K562 (cell line): ENCODE measurements at regions not wholly inside any gene's neighbourhood (a gene's known extent, or its start where the extent isn't known, plus 50 kb on each side); places are given as distances from the start of the nearest gene placed in this dataset.

Experiments
- ATAC-seq: fragments of 200-7000 bp; cut with Tn5 transposase; 3 replicates; pipeline ENCODE4 v1.9.1; 2020; ENCODE audit warnings: moderate library complexity
- BruUV-seq: library from RNA; stranded (reverse); fragments of 400-500 nt; replicated peaks from 2 replicates; lab custom pipeline; 2021; lab: Mats Ljungman, UMichigan
- CTCF ChIA-PET: fragments of 300-600 bp; formaldehyde crosslinking; extraction: SDS; loops from one replicate; lab custom pipeline; 2021; ENCODE audit warnings: low intra/inter-chr PET ratio; lab: Yijun Ruan, JAX
- POLR2A ChIA-PET: fragments of 300-600, 350-650 bp; sonication (Branson Sonifier 250); formaldehyde crosslinking; extraction: SDS; loops from one replicate; lab custom pipeline; 2021; ENCODE audit warnings: antibody characterized with exemption, inconsistent platforms; lab: Yijun Ruan, JAX
- DNase-seq, 4 experiments: peaks; one replicate each; pipeline versions ENCODE4 v3.0.0 to v3.0.0-alpha.2; 2011 to 2018; ENCODE audit warnings: low spot score in 3 of 4, mixed read lengths in 3 of 4; ENCODE audit errors: extremely low read depth in 1 of 4
- FAIRE-seq: peaks from 2 replicates; lab custom pipeline; 2011; peaks lifted over from hg19 to GRCh38; lab: Jason Lieb, UNC
- H2AFZ ChIP-seq: 2 replicates; pipeline ENCODE4 v1.6.0; 2011; ENCODE audit warnings: low read depth, low read length, control low read depth, inconsistent platforms
- H3K27ac ChIP-seq: fragments of 200-600 bp; 3 replicates; pipeline ENCODE4 v1.8.0; 2011; ENCODE audit warnings: low read depth, mild to moderate bottlenecking, control low read depth, inconsistent platforms, low read length, moderate library complexity, mixed read lengths; ENCODE audit errors: extremely low read depth
- H3K27me3 ChIP-seq, 2 experiments: fragments of 300-600 bp in 1 of 2; 2 replicates in 1 of 2; 3 replicates in 1 of 2; pipeline versions ENCODE4 v1.6.0 to v1.8.0; 2011; ENCODE audit warnings: inconsistent platforms in 2 of 2, low read length in 2 of 2, mild to moderate bottlenecking in 1 of 2, mixed read lengths in 1 of 2, moderate library complexity in 1 of 2; ENCODE audit not compliant: control insufficient read depth in 2 of 2, insufficient read depth in 2 of 2
- H3K36me3 ChIP-seq: fragments of 300-600 bp; 3 replicates; pipeline ENCODE4 v1.8.0; 2011; ENCODE audit warnings: mild to moderate bottlenecking, low read length, inconsistent platforms; ENCODE audit not compliant: control insufficient read depth, insufficient read depth
- H3K4me1 ChIP-seq, 2 experiments: fragments of 200-600 bp in 1 of 2; replicated peaks in 1 of 2; 2 replicates in 1 of 2; 3 replicates in 1 of 2; pipeline versions ENCODE4 v1.5.1 to v1.8.0; 2011; ENCODE audit warnings: inconsistent platforms in 2 of 2, low read length in 2 of 2, mild to moderate bottlenecking in 1 of 2, mixed read lengths in 1 of 2, moderate library complexity in 1 of 2; ENCODE audit not compliant: control insufficient read depth in 2 of 2, insufficient read depth in 2 of 2
- H3K4me2 ChIP-seq: 2 replicates; pipeline ENCODE4 v1.6.1; 2011; ENCODE audit warnings: low read length, control low read depth, inconsistent platforms, mixed read lengths; ENCODE audit not compliant: insufficient read depth
- H3K4me3 ChIP-seq: fragments of 200-600 bp; sonication (generic), shearing (Covaris generic); 2 replicates; pipeline ENCODE4 v1.5.1; 2016; ENCODE audit warnings: control low read depth, inconsistent platforms
- H3K79me2 ChIP-seq: fragments of 200-600 bp; 3 replicates; pipeline ENCODE4 v1.8.0; 2011; ENCODE audit warnings: low read length, inconsistent platforms; ENCODE audit not compliant: control insufficient read depth, insufficient read depth
- H3K9ac ChIP-seq, 2 experiments: 2 replicates each; pipeline versions ENCODE4 v1.6.0 to v1.6.1; 2011; ENCODE audit warnings: low read depth in 2 of 2, low read length in 2 of 2, control low read depth in 1 of 2, inconsistent platforms in 1 of 2, mild to moderate bottlenecking in 1 of 2, mixed read lengths in 1 of 2; ENCODE audit not compliant: insufficient read depth in 1 of 2
- H3K9me1 ChIP-seq: one replicate; pipeline ENCODE4 v1.6.0; 2011; ENCODE audit warnings: inconsistent platforms, mild to moderate bottlenecking, low read length, moderate library complexity; ENCODE audit not compliant: control insufficient read depth, insufficient read depth
- H3K9me3 ChIP-seq: replicated peaks from 2 replicates; pipeline ENCODE4 v1.5.1; 2011; ENCODE audit warnings: low read depth, low read length, inconsistent platforms; ENCODE audit not compliant: control insufficient read depth, insufficient read depth
- H4K20me1 ChIP-seq: replicated peaks from 2 replicates; pipeline ENCODE4 v1.6.1; 2011; ENCODE audit warnings: low read length, inconsistent platforms, mixed read lengths; ENCODE audit not compliant: control insufficient read depth, insufficient read depth
- ARID3A ChIP-seq: IDR thresholded peaks from 2 replicates; pipeline ENCODE4 v1.6.1; 2012; ENCODE audit warnings: low read depth, low read length, improper control_type of control experiment, borderline replicate concordance
- BCOR ChIP-seq: fragments of 450-650 bp; IDR thresholded peaks from 2 replicates; pipeline ENCODE4 v1.6.1; 2016
- CREBBP ChIP-seq: IDR thresholded peaks from one replicate; pipeline ENCODE4 v1.6.1; 2012; ENCODE audit warnings: low read depth, mild to moderate bottlenecking, control low read depth, inconsistent platforms, low read length
- FOSL1 ChIP-seq: fragments of 200-800 bp; sonication (Bioruptor generic); conservative IDR thresholded peaks from 2 replicates; pipeline ENCODE4 v1.6.1; 2016; ENCODE audit warnings: missing genetic modification characterization, missing compliant biosample characterization
- KHSRP ChIP-seq: fragments of 450-650 bp; IDR thresholded peaks from 2 replicates; pipeline ENCODE4 v1.6.1; 2017
- PCBP1 ChIP-seq: fragments of 200-400 bp; formaldehyde crosslinking; IDR thresholded peaks from 2 replicates; pipeline ENCODE4 v1.6.1; 2018; ENCODE audit warnings: mild to moderate bottlenecking, low read depth, low read length; ENCODE audit not compliant: poor library complexity, severe bottlenecking
- PTBP1 ChIP-seq: fragments of 200-400 bp; formaldehyde crosslinking; IDR thresholded peaks from 2 replicates; pipeline ENCODE4 v1.6.1; 2017; ENCODE audit warnings: low read depth, low read length
- SRSF3 ChIP-seq: fragments of 200-400 bp; formaldehyde crosslinking; IDR thresholded peaks from 2 replicates; pipeline ENCODE4 v1.6.1; 2016; ENCODE audit warnings: mild to moderate bottlenecking, low read length, moderate library complexity; ENCODE audit not compliant: insufficient read depth
- SRSF9 ChIP-seq: fragments of 200-400 bp; formaldehyde crosslinking; IDR thresholded peaks from 2 replicates; pipeline ENCODE4 v1.6.1; 2017; ENCODE audit warnings: low read depth, low read length, borderline replicate concordance
- TEAD1 ChIP-seq, 2 experiments: fragments of 450-650 bp in 1 of 2; sonication (generic) in 1 of 2; formaldehyde crosslinking; IDR thresholded peaks; 2 replicates each; pipeline versions ENCODE4 v1.4.0 to v1.8.0; 2020 to 2022; ENCODE audit warnings: mild to moderate bottlenecking in 2 of 2, missing genetic modification reagents in 1 of 2
- ZNF324 ChIP-seq: fragments of 250-450 bp; sonication (Bioruptor Pico); IDR thresholded peaks from 2 replicates; pipeline ENCODE4 v1.4.0; 2020; ENCODE audit warnings: mild to moderate bottlenecking
- WGBS: fragments of 100-300 bp; shearing (Covaris generic); methylation state at CpG from one replicate; pipeline ENCODE4 v1.1.6; 2016; ENCODE audit warnings: low coverage, mixed read lengths; ENCODE audit not compliant: insufficient coverage; ENCODE audit errors: missing lambda C conversion rate; 5-methylcytosine and 5-hydroxymethylcytosine counted together
- in situ Hi-C: fragments of 300-500 bp; cut with MboI; formaldehyde crosslinking; loops from 4 replicates; pipeline ENCODE4 v1.15.0; 2018; ENCODE audit warnings: inconsistent platforms, mixed read lengths
- intact Hi-C: fragments of 100-400 bp; cut with micrococcal nuclease; formaldehyde crosslinking; loops from 2 replicates; pipeline ENCODE4 v1.14.2; 2022
- TF ChIP-seq, protein P1 (sequence below): sonication (generic); formaldehyde crosslinking; IDR thresholded peaks from 2 replicates; pipeline ENCODE4 v1.8.1; 2023; ENCODE audit warnings: mild to moderate bottlenecking, missing genetic modification reagents

DNA sequence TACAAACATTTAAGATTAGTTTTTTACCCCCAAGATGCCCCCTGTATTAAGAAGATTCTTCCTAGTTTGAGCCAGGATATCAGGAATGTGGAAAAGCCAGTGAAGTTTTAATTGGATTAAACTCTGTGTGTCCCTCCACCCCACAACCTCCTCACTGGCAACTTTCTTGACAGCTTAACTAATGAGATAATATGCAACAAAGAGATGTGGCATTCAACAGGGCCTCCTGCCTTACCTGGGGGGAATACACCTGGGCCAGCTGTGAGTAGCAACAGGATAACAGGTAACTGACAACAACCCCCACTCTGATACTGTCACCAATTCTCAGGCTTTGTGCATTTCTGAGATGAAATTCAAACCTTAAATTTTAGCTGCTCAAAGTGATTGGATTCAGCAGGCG is 512.3 kb downstream of the TFAP2B start:
- Histone ChIP-seq H3K4me2 (no peak overlapping the region), H4K20me1 (no peaks in the 10 kb centered on the region), H3K79me2 (no peaks in the 10 kb centered on the region), H3K27ac (no peak overlapping the region), H3K9ac (no peak overlapping the region), H3K27me3 (0 out of 5 replicates have a peak, but pooled peaks cover 0 to 4% of the 10 kb centered on the region in 2 experiments), H3K4me3 (no peak overlapping the region), H2AFZ (no peak overlapping the region), H3K9me1 (no peaks in the 10 kb centered on the region), H3K9me3 (no peaks in the 10 kb centered on the region), H3K4me1 (no peaks in the 10 kb centered on the region), H3K36me3 (no peaks in the 10 kb centered on the region)
- CTCF ChIA-PET, result no interaction called here
- in situ Hi-C loops (no loop called here), intact Hi-C loops (no loop called here)
- no peak for DNase-seq
- no TSS peak for BruUV-seq
- WGBS, result 0% methylated on average over 1 of the region's 1 CpG
- TF ChIP-seq KHSRP (no peak), PCBP1 (no peak), SRSF9 (no peak), ARID3A (no peak), ZNF324 (CRISPR knock-in tag) (no peak), PTBP1 (no peak), TEAD1 (CRISPR knock-in tag; IDR thresholded peaks at IDR 0.05) (no peak), BCOR (no peak), SRSF3 (no peak), FOSL1 (tag) (no peak), CREBBP (no peak)
- TF ChIP-seq, protein P1, sequence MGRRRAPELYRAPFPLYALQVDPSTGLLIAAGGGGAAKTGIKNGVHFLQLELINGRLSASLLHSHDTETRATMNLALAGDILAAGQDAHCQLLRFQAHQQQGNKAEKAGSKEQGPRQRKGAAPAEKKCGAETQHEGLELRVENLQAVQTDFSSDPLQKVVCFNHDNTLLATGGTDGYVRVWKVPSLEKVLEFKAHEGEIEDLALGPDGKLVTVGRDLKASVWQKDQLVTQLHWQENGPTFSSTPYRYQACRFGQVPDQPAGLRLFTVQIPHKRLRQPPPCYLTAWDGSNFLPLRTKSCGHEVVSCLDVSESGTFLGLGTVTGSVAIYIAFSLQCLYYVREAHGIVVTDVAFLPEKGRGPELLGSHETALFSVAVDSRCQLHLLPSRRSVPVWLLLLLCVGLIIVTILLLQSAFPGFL (CRISPR knock-in tag), result no peak
- TF ChIP-seq, all 486 proteins: peak for 0
- FAIRE-seq, result no peak
- POLR2A ChIA-PET, result no interaction called here
- ATAC-seq, result no peak
